ENCODE measurements at regions not wholly inside any gene's neighbourhood (a gene's known extent, or its start where the extent isn't known, plus 50 kb on each side); places are given as distances from the start of the nearest gene placed in this dataset.

DNA sequence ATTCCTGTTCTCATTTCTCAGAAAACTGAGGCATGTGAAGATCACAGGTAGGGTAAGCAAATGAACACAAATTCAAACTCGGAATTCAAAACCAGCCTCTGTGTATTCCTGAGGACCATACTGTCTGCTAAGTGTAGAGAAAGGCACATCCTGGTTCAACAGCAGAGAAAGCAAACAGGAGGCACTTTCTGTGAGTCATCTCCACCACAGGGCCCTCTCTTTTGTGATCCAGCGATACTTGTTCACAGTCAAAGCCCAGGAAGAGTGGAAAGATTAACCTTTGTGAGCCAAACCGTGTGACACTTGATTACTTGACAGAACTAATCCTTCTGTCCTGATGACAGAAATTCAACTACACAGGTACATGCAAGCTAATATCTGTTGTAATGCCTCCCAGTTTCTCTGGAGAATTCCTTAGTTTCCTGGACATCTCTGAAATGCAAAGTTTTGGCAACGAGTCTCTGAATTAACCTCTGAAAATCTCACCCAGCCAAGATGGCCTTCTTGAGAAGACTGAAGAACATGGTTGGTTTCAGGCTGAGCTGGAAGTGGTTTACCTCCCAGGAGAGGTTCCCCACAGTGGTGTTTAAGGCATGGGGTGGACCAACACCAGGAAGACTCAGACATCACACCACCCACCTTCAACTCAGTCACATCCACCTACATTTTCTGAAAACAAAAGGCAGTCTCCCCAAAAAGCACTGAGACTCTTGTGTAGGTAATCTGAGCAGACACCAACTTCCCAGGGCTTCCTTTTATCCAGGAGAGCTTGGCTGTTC is 98.2 kb upstream of the ERG start:
- TF ChIP-seq, protein P1, sequence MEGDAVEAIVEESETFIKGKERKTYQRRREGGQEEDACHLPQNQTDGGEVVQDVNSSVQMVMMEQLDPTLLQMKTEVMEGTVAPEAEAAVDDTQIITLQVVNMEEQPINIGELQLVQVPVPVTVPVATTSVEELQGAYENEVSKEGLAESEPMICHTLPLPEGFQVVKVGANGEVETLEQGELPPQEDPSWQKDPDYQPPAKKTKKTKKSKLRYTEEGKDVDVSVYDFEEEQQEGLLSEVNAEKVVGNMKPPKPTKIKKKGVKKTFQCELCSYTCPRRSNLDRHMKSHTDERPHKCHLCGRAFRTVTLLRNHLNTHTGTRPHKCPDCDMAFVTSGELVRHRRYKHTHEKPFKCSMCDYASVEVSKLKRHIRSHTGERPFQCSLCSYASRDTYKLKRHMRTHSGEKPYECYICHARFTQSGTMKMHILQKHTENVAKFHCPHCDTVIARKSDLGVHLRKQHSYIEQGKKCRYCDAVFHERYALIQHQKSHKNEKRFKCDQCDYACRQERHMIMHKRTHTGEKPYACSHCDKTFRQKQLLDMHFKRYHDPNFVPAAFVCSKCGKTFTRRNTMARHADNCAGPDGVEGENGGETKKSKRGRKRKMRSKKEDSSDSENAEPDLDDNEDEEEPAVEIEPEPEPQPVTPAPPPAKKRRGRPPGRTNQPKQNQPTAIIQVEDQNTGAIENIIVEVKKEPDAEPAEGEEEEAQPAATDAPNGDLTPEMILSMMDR (IDR thresholded peaks at IDR 0.05 in 4 of 5, conservative IDR thresholded peaks at IDR 0.05 in 1 of 5): no peak
- no peak for TF ChIP-seq POLR2A (IDR thresholded peaks at IDR 0.05)
